Breast epithelium (tissue), 3 donors: ENCODE measurements at regions not wholly inside any gene's neighbourhood (a gene's known extent, or its start where the extent isn't known, plus 50 kb on each side); places are given as distances from the start of the nearest gene placed in this dataset.

Experiments
- CTCF ChIP-seq, 3 donors: fragments of 450-650 bp; IDR thresholded peaks; one replicate each; pipeline ENCODE4 v1.5.1; 2016 to 2017; ENCODE audit warnings: antibody characterized with exemption in 3 of 3, mild to moderate bottlenecking in 3 of 3, moderate library complexity in 3 of 3
- POLR2A ChIP-seq: fragments of 450-650 bp; IDR thresholded peaks from one replicate; pipeline ENCODE4 v1.6.1; 2016; ENCODE audit warnings: antibody characterized with exemption, mild to moderate bottlenecking, moderate library complexity

GRCh38 chr3:160136421-160136820, 88.8 kb upstream of the C3orf80 start:
- TF ChIP-seq CTCF (IDR thresholded peaks at IDR 0.05) (no peak), POLR2A (no peak)
